ENCODE measurements at regions not wholly inside any gene's neighbourhood (a gene's known extent, or its start where the extent isn't known, plus 50 kb on each side); places are given as distances from the start of the nearest gene placed in this dataset.

DNA sequence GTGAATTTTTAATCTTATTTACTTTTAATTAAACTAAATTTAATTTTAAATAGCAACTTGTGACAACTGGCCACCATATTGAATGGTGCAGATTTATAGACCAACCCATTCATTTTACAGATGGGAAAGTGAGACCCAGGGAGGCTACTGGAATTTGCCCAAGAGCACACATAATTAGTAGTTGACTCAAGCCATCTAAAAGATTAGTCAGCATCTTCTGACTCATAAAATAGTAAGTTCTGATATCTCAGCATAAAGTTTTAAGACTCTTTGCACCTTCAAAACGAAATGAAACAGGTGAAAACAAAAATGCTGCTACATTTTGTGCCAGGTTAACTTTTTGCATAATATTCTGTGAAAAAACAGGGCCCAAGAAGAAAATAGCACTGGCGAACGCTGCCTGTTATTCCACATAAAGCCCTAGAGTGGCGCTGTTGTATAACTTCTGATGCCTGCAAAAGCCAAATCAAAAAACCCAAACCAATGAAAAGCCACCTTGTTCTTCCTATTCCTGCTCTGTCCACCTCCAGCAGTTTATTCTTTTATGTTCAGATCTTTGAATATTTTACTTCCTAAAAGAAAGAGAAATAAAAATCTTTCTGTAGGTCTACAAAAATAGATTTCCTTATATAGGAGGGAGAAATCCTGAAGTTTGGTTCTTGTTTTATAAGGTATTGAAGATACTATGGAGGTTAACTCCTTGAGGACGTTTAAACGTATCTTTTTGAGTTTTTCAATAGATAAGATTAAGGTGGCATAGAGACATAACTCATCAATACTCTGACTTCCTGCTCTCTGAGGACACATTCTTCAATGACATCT, 62.8 kb downstream of the OTOL1 start:
- CTCF ChIA-PET, result interaction anchor here (0.7 kb wide), 1 partner anchor 50 kb away, joined by 3 read pairs; no protein-coding TSS in a partner anchor
- H3K27ac ChIP-seq (ENCODE audit: extremely low read depth, low read depth, low read length), result no peak overlapping the region
- H3K4me1 ChIP-seq (ENCODE audit: control insufficient read depth, insufficient read depth, low read length), result no peaks in the 10 kb centered on the region
- no peak overlapping the region for H3K4me3 ChIP-seq (ENCODE audit: low read depth, low read length)
- POLR2A ChIA-PET, result no interaction called here
- no peak for TF ChIP-seq PRDM1 (tag by site-specific recombination; IDR thresholded peaks at IDR 0.05)
- no peak for TF ChIP-seq ZNF549 (tag by site-specific recombination; IDR thresholded peaks at IDR 0.05)
- peak; percentile 27; the same call in 1 of the 2 replicates for TF ChIP-seq CTCF (tag by site-specific recombination; IDR thresholded peaks at IDR 0.05)
- no peak for TF ChIP-seq ZNF704 (tag by site-specific recombination; IDR thresholded peaks at IDR 0.05)
- peak; percentile 71 for TF ChIP-seq ZNF654 (tag by site-specific recombination; IDR thresholded peaks at IDR 0.05; ENCODE audit: low read depth)
- no peaks in the 10 kb centered on the region for H3K9me3 ChIP-seq (ENCODE audit: control insufficient read depth, insufficient read depth, low read depth, low read length)
- H3K36me3 ChIP-seq (ENCODE audit: control insufficient read depth in 2 of 2, insufficient read depth in 1 of 2, low read length in 2 of 2), result no peaks in the 10 kb centered on the region

DNA sequence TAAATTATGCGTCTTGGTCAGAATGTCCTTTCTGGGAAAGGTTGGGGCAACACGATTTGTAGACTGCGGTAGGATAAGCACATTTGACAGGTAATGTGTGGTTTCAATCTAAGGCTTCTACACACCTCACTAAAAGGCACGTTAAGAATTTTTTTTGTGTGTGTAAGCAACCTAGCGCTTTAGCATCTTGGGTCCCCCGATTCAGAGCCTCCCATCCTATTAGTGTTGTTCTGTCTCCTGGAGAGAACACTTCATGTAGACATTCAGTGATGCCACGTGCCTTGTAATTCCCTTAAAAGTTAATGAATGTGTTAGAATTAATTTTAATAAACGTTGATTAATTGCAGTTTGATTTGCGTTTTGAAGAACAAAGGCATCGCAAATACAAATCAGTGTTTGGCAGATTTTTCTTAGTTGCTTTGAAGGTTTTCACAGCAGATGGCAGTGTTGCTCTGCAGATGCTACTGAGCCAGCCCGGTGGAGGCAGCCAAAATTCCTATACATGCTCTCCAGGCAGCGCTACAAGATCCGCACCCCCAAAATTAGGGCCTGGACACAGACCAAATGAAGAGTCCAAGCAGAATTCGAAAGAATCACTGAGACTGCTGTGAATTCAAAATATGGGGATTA, 63.5 kb downstream of the OTOL1 start:
- no peak for TF ChIP-seq ZNF114 (tag by site-specific recombination; IDR thresholded peaks at IDR 0.05)
- peak; percentile 65; the same call in 1 of the 2 replicates for TF ChIP-seq CTCF (tag by site-specific recombination; IDR thresholded peaks at IDR 0.05)
- peak; percentile 93 for TF ChIP-seq INSM2 (tag by site-specific recombination; IDR thresholded peaks at IDR 0.05)
- TF ChIP-seq GFI1B (tag by site-specific recombination; IDR thresholded peaks at IDR 0.05), result no peak
- peak; percentile 84 for TF ChIP-seq ZNF654 (tag by site-specific recombination; IDR thresholded peaks at IDR 0.05; ENCODE audit: low read depth)
- H3K4me3 ChIP-seq (ENCODE audit: low read depth, low read length), result no peak overlapping the region

GRCh38 chr3:161567577-161568361, 71.2 kb downstream of the OTOL1 start:
- H3K36me3 ChIP-seq (ENCODE audit: control insufficient read depth in 2 of 2, insufficient read depth in 1 of 2, low read length in 2 of 2), result no peaks in the 10 kb centered on the region
- H3K27ac ChIP-seq (ENCODE audit: extremely low read depth, low read depth, low read length), result no peak overlapping the region
- no peaks in the 10 kb centered on the region for H3K9me3 ChIP-seq (ENCODE audit: control insufficient read depth, insufficient read depth, low read depth, low read length)
- ChIA-PET CTCF (no interaction called here), POLR2A (no interaction called here)
- H3K4me3 ChIP-seq (ENCODE audit: low read depth, low read length), result no peak overlapping the region
- H3K4me1 ChIP-seq (ENCODE audit: control insufficient read depth, insufficient read depth, low read length), result no peaks in the 10 kb centered on the region
- no peak for TF ChIP-seq ZNF501 (tag by site-specific recombination; IDR thresholded peaks at IDR 0.05)
- no peak for TF ChIP-seq ZNF561 (tag by site-specific recombination; IDR thresholded peaks at IDR 0.05; ENCODE audit: borderline replicate concordance)
- TF ChIP-seq ZNF645 (tag by site-specific recombination; IDR thresholded peaks at IDR 0.05), result no peak
- no peak for TF ChIP-seq ZNF830 (tag by site-specific recombination; IDR thresholded peaks at IDR 0.05; ENCODE audit: low read depth)
- no peak for TF ChIP-seq ZNF610 (tag by site-specific recombination; IDR thresholded peaks at IDR 0.05; ENCODE audit: borderline replicate concordance)
- TF ChIP-seq, protein P1, sequence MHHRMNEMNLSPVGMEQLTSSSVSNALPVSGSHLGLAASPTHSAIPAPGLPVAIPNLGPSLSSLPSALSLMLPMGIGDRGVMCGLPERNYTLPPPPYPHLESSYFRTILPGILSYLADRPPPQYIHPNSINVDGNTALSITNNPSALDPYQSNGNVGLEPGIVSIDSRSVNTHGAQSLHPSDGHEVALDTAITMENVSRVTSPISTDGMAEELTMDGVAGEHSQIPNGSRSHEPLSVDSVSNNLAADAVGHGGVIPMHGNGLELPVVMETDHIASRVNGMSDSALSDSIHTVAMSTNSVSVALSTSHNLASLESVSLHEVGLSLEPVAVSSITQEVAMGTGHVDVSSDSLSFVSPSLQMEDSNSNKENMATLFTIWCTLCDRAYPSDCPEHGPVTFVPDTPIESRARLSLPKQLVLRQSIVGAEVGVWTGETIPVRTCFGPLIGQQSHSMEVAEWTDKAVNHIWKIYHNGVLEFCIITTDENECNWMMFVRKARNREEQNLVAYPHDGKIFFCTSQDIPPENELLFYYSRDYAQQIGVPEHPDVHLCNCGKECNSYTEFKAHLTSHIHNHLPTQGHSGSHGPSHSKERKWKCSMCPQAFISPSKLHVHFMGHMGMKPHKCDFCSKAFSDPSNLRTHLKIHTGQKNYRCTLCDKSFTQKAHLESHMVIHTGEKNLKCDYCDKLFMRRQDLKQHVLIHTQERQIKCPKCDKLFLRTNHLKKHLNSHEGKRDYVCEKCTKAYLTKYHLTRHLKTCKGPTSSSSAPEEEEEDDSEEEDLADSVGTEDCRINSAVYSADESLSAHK (tag by site-specific recombination; IDR thresholded peaks at IDR 0.05), result no peak
- TF ChIP-seq ZNF311 (tag by site-specific recombination; IDR thresholded peaks at IDR 0.05; ENCODE audit: borderline replicate concordance), result no peak
- no peak for TF ChIP-seq ZEB2 (tag by site-specific recombination; IDR thresholded peaks at IDR 0.05)

More for the DNA sequence above, 63.5 kb downstream of the OTOL1 start:
- H3K36me3 ChIP-seq (ENCODE audit: control insufficient read depth in 2 of 2, insufficient read depth in 1 of 2, low read length in 2 of 2), result no peaks in the 10 kb centered on the region
- no peaks in the 10 kb centered on the region for H3K9me3 ChIP-seq (ENCODE audit: control insufficient read depth, insufficient read depth, low read depth, low read length)
- no peaks in the 10 kb centered on the region for H3K4me1 ChIP-seq (ENCODE audit: control insufficient read depth, insufficient read depth, low read length)
- CTCF ChIA-PET, result no interaction called here
- POLR2A ChIA-PET, result no interaction called here
- no peak overlapping the region for H3K27ac ChIP-seq (ENCODE audit: extremely low read depth, low read depth, low read length)
